HepG2 (cell line): ENCODE measurements at regions not wholly inside any gene's neighbourhood (a gene's known extent, or its start where the extent isn't known, plus 50 kb on each side); places are given as distances from the start of the nearest gene placed in this dataset.

Experiments used
- ATAC-seq: fragments of 200-7000 bp; cut with Tn5 transposase; 3 replicates; pipeline ENCODE4 v1.9.1; 2020; ENCODE audit warnings: mild to moderate bottlenecking, moderate library complexity
- BruUV-seq: library from RNA; stranded (reverse); fragments of 400-500 nt; replicated peaks from 2 replicates; lab custom pipeline; 2021; lab: Mats Ljungman, UMichigan
- CTCF ChIA-PET: fragments of 300-600 bp; formaldehyde crosslinking; extraction: SDS; loops from one replicate; lab custom pipeline; 2021; ENCODE audit warnings: low total read pairs, inconsistent platforms, low intra/inter-chr PET ratio; lab: Yijun Ruan, JAX
- POLR2A ChIA-PET: fragments of 350-600 bp; sonication (Branson Sonifier 250); formaldehyde crosslinking; loops from one replicate; lab custom pipeline; 2020; ENCODE audit warnings: antibody characterized with exemption, inconsistent platforms; lab: Yijun Ruan, JAX
- DNase-seq: peaks from one replicate; pipeline ENCODE4 v3.0.0-alpha.2; 2015; ENCODE audit warnings: low spot score
- FAIRE-seq: peaks from 3 replicates; lab custom pipeline; 2011; peaks lifted over from hg19 to GRCh38; lab: Jason Lieb, UNC
- H2AFZ ChIP-seq: one replicate; pipeline ENCODE4 v1.6.1; 2011; ENCODE audit warnings: low read length, inconsistent platforms
- H3K27ac ChIP-seq: fragments of 300-600 bp; 3 replicates; pipeline ENCODE4 v1.8.0; 2011; ENCODE audit warnings: mixed run types, mild to moderate bottlenecking, mixed read lengths, low read length, inconsistent platforms; ENCODE audit not compliant: insufficient read depth; ENCODE audit errors: extremely low read length
- H3K27me3 ChIP-seq, 2 experiments: fragments of 200-600 bp in 1 of 2; 2 replicates in 1 of 2; 3 replicates in 1 of 2; pipeline versions ENCODE4 v1.6.0 to v1.8.0; 2011; ENCODE audit warnings: low read length in 2 of 2, mild to moderate bottlenecking in 2 of 2, moderate library complexity in 2 of 2, inconsistent platforms in 1 of 2; ENCODE audit not compliant: insufficient read depth in 2 of 2, control insufficient read depth in 1 of 2
- H3K36me3 ChIP-seq, 2 experiments: fragments of 200-600 bp in 1 of 2; replicated peaks in 1 of 2; 2 replicates in 1 of 2; 3 replicates in 1 of 2; pipeline versions ENCODE4 v1.5.1 to v1.8.0; 2011; ENCODE audit warnings: low read length in 2 of 2, inconsistent platforms in 1 of 2; ENCODE audit not compliant: insufficient read depth in 2 of 2, control insufficient read depth in 1 of 2
- H3K4me1 ChIP-seq: 2 replicates; pipeline ENCODE4 v1.5.1; 2012; ENCODE audit warnings: low read length, inconsistent platforms; ENCODE audit not compliant: insufficient read depth
- H3K4me2 ChIP-seq: 2 replicates; pipeline ENCODE4 v1.6.0; 2011; ENCODE audit warnings: low read depth, low read length, inconsistent platforms
- H3K4me3 ChIP-seq, 3 experiments: fragments of 200-600 bp in 1 of 3; sonication (generic), shearing (Covaris generic) in 1 of 3; replicated peaks in 1 of 3; 2 replicates each; pipeline ENCODE4 v1.5.1; 2011 to 2016; ENCODE audit warnings: low read length in 3 of 3, inconsistent platforms in 2 of 3, low read depth in 2 of 3, mild to moderate bottlenecking in 2 of 3, control low read depth in 1 of 3, mixed read lengths in 1 of 3; ENCODE audit not compliant: insufficient read depth in 1 of 3
- H3K79me2 ChIP-seq: one replicate; pipeline ENCODE4 v1.6.1; 2011; ENCODE audit warnings: low read length, inconsistent platforms; ENCODE audit not compliant: insufficient read depth
- H3K9ac ChIP-seq: 2 replicates; pipeline ENCODE4 v1.6.0; 2011; ENCODE audit warnings: mild to moderate bottlenecking, low read depth, low read length, inconsistent platforms; ENCODE audit not compliant: insufficient read depth
- H3K9me3 ChIP-seq: 2 replicates; pipeline ENCODE4 v1.5.1; 2012; ENCODE audit warnings: mild to moderate bottlenecking, low read length
- H4K20me1 ChIP-seq: 2 replicates; pipeline ENCODE4 v1.6.0; 2011; ENCODE audit warnings: inconsistent platforms, mild to moderate bottlenecking, low read length, moderate library complexity; ENCODE audit not compliant: insufficient read depth
- CC2D1A ChIP-seq: sonication (generic); formaldehyde crosslinking; IDR thresholded peaks from 2 replicates; pipeline ENCODE4 v1.8.1; 2023; ENCODE audit warnings: mild to moderate bottlenecking, missing genetic modification reagents
- HHEX ChIP-seq: IDR thresholded peaks from 2 replicates; pipeline ENCODE4 v1.6.1; 2016; ENCODE audit warnings: control low read depth
- PHF5A ChIP-seq: IDR thresholded peaks from one replicate; pipeline ENCODE4 v1.6.1; 2018; ENCODE audit warnings: low read depth, missing genetic modification reagents; ENCODE audit not compliant: unreplicated experiment
- ZEB1 ChIP-seq: IDR thresholded peaks from 2 replicates; pipeline ENCODE4 v1.6.1; 2012; ENCODE audit warnings: mild to moderate bottlenecking, low read depth, inconsistent platforms; ENCODE audit not compliant: insufficient replicate concordance
- ZFP62 ChIP-seq: sonication (generic); formaldehyde crosslinking; IDR thresholded peaks from 2 replicates; pipeline ENCODE4 v1.4.0; 2020; ENCODE audit warnings: missing genetic modification reagents
- ZNF121 ChIP-seq: sonication (generic); formaldehyde crosslinking; IDR thresholded peaks from 2 replicates; pipeline ENCODE4 v1.5.0; 2020; ENCODE audit warnings: mild to moderate bottlenecking, missing genetic modification reagents
- ZNF234 ChIP-seq: sonication (generic); formaldehyde crosslinking; conservative IDR thresholded peaks from 2 replicates; pipeline ENCODE4 v1.5.1; 2020; ENCODE audit warnings: mild to moderate bottlenecking, missing genetic modification reagents
- ZNF296 ChIP-seq: sonication (generic); formaldehyde crosslinking; conservative IDR thresholded peaks from 2 replicates; pipeline ENCODE4 v1.5.0; 2020; ENCODE audit warnings: mild to moderate bottlenecking, missing genetic modification reagents
- ZNF33A ChIP-seq: sonication (generic); formaldehyde crosslinking; IDR thresholded peaks from 2 replicates; pipeline ENCODE4 v1.5.1; 2020; ENCODE audit warnings: missing genetic modification reagents, mild to moderate bottlenecking, moderate library complexity, borderline replicate concordance
- ZNF367 ChIP-seq: sonication (generic); formaldehyde crosslinking; IDR thresholded peaks from 2 replicates; pipeline ENCODE4 v1.4.0; 2020; ENCODE audit warnings: missing genetic modification reagents, borderline replicate concordance
- ZNF430 ChIP-seq: sonication (generic); formaldehyde crosslinking; IDR thresholded peaks from 2 replicates; pipeline ENCODE4 v1.9.0; 2021; ENCODE audit warnings: mild to moderate bottlenecking, missing genetic modification reagents
- ZNF619 ChIP-seq: sonication (generic); formaldehyde crosslinking; IDR thresholded peaks from 2 replicates; pipeline ENCODE4 v1.4.0; 2020; ENCODE audit warnings: mild to moderate bottlenecking, missing genetic modification reagents
- ZNF782 ChIP-seq: sonication (generic); formaldehyde crosslinking; IDR thresholded peaks from 2 replicates; pipeline ENCODE4 v1.4.0; 2020; ENCODE audit warnings: missing genetic modification reagents, mild to moderate bottlenecking, borderline replicate concordance
- ZSCAN21 ChIP-seq: sonication (generic); formaldehyde crosslinking; IDR thresholded peaks from 2 replicates; pipeline ENCODE4 v1.8.0; 2022; ENCODE audit warnings: mild to moderate bottlenecking, missing genetic modification reagents, moderate library complexity, borderline replicate concordance
- WGBS: methylation state at CpG from one replicate; pipeline ENCODE4 v1.1.6; 2017; ENCODE audit warnings: low lambda C conversion rate; 5-methylcytosine and 5-hydroxymethylcytosine counted together
- in situ Hi-C: cut with HindIII; loops from 2 replicates; pipeline ENCODE4 v1.10.0; 2017; ENCODE audit warnings: low pct_unique_long_range_greater_than_20kb; ENCODE audit not compliant: extremely low pct_ligation_motif_present
- intact Hi-C: fragments of 100-400 bp; cut with micrococcal nuclease; formaldehyde crosslinking; loops from one replicate; pipeline ENCODE4 v1.10.0; 2022; ENCODE audit not compliant: unreplicated experiment

- TF ChIP-seq ZNF430 (CRISPR knock-in tag) (no peak), ZFP62 (CRISPR knock-in tag) (no peak), CC2D1A (no peak), PHF5A (CRISPR knock-in tag) (no peak)
- TF ChIP-seq, all 625 proteins: peak for 0
Observed at GRCh38 chr21:19522381-19522780, 1118.8 kb upstream of the TMPRSS15 start (continued).

DNA sequence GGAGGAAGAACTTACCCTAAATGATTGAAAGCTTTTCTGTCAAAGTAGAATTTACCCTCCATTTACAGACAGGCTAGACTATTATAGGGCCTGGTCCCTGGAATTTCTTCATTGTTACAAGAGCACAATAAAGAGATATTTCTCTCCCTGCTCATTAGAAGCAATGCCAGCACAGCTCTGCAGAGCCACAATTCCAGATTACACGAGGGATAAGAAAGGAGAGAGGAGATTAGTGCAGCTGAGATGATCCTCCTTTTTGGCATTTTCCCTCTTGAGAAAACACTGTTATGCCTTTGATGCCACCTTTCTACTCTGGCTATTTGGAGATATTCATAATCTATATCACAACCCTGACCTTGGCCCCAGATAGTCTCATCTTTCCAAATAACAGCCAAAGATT is 1119.5 kb upstream of the TMPRSS15 start:
- no peak overlapping the region for H2AFZ ChIP-seq
- in situ Hi-C loops (no loop called here), intact Hi-C loops (no loop called here)
- ChIA-PET CTCF (no interaction called here), POLR2A (no interaction called here)
- H3K4me3 ChIP-seq: no peak overlapping the region
- TF ChIP-seq ZNF33A (CRISPR knock-in tag): no peak
- TF ChIP-seq HHEX: no peak
- TF ChIP-seq ZNF234 (CRISPR knock-in tag): no peak
- TF ChIP-seq ZSCAN21: no peak
- TF ChIP-seq ZNF619 (CRISPR knock-in tag): no peak
- TF ChIP-seq ZNF782: no peak
- TF ChIP-seq ZNF296: no peak
- TF ChIP-seq ZNF367 (CRISPR knock-in tag): no peak
- no peak for TF ChIP-seq ZNF121 (CRISPR knock-in tag)
- no peak for TF ChIP-seq ZEB1
- peaks cover 89% of the 10 kb centered on the region for H3K9me3 ChIP-seq
- H4K20me1 ChIP-seq: no peaks in the 10 kb centered on the region
- H3K27me3 ChIP-seq: no peaks in the 10 kb centered on the region
- H3K4me2 ChIP-seq: no peak overlapping the region
- no TSS peak for BruUV-seq
- FAIRE-seq: no peak
- no peak overlapping the region for H3K9ac ChIP-seq
- no peak overlapping the region for H3K27ac ChIP-seq
- 0% methylated on average over 1 of the region's 1 CpG for WGBS
- no peaks in the 10 kb centered on the region for H3K4me1 ChIP-seq
- no peaks in the 10 kb centered on the region for H3K36me3 ChIP-seq
- DNase-seq: no peak
- H3K79me2 ChIP-seq: no peaks in the 10 kb centered on the region
- no peak for ATAC-seq
